ENCODE measurements at regions not wholly inside any gene's neighbourhood (a gene's known extent, or its start where the extent isn't known, plus 50 kb on each side); places are given as distances from the start of the nearest gene placed in this dataset.
"Not testable (repeated sequence)": the region's sequence is repeated elsewhere in the genome, so short reads cannot be mapped to it uniquely, and the experiment has no call there.

- no peak for DNase-seq
These were observed 357.6 kb downstream of the BRD1 start for GRCh38 chr22:49469896-49470740.

GRCh38 chr22:49468487-49469198, 359.0 kb downstream of the BRD1 start:
- no peak for DNase-seq

- no peak for DNase-seq
These were observed 360.6 kb downstream of the BRD1 start for GRCh38 chr22:49466878-49467595.

GRCh38 chr22:49464037-49464436, 363.6 kb downstream of the BRD1 start:
- peak; percentile 89 for DNase-seq

GRCh38 chr22:49462795-49463194, 364.9 kb downstream of the BRD1 start:
- no peak for DNase-seq

GRCh38 chr22:49462291-49462690, 365.4 kb downstream of the BRD1 start:
- no peak for DNase-seq

- DNase-seq, result no peak
These were observed 366.0 kb downstream of the BRD1 start for GRCh38 chr22:49461674-49462073.

GRCh38 chr22:49460592-49461281, 366.9 kb downstream of the BRD1 start:
- DNase-seq, result peak; percentile 33

- DNase-seq, result no peak
These were observed 367.6 kb downstream of the BRD1 start for GRCh38 chr22:49460091-49460490.

- no peak for DNase-seq
These were observed 369.0 kb downstream of the BRD1 start for GRCh38 chr22:49458708-49459099.

- DNase-seq, result no peak
These were observed 369.5 kb downstream of the BRD1 start for GRCh38 chr22:49457946-49458707.

GRCh38 chr22:49457146-49457545, 370.5 kb downstream of the BRD1 start:
- DNase-seq, result no peak

GRCh38 chr22:49455595-49455994, 372.1 kb downstream of the BRD1 start:
- no peak for DNase-seq

- DNase-seq, result no peak
These were observed 372.9 kb downstream of the BRD1 start for GRCh38 chr22:49454726-49455125.

GRCh38 chr22:49453771-49454170, 373.9 kb downstream of the BRD1 start:
- peak; percentile 8 for DNase-seq

GRCh38 chr22:49453019-49453418, 374.7 kb downstream of the BRD1 start:
- not testable (repeated sequence) for DNase-seq

- no peak for DNase-seq
These were observed 375.2 kb downstream of the BRD1 start for GRCh38 chr22:49452362-49452946.

GRCh38 chr22:49451070-49451840, 376.4 kb downstream of the BRD1 start:
- DNase-seq, result no peak

- DNase-seq, result peak; percentile 54
These were observed 377.2 kb downstream of the BRD1 start for GRCh38 chr22:49450498-49450897.

- peak; percentile 54 for DNase-seq
These were observed 377.7 kb downstream of the BRD1 start for GRCh38 chr22:49449811-49450446.
